Uterus (tissue), 3 donors: ENCODE measurements at regions not wholly inside any gene's neighbourhood (a gene's known extent, or its start where the extent isn't known, plus 50 kb on each side); places are given as distances from the start of the nearest gene placed in this dataset.

Experiments used
- DNase-seq, 2 donors: peaks; one replicate each; pipeline ENCODE4 v3.0.0-alpha.2; 2019 to 2020
- H3K27ac ChIP-seq, 2 donors: fragments of 200-600 bp; sonication (generic); 1 replicate in 1 of 2; 2 replicates in 1 of 2; pipeline ENCODE4 v1.5.1; 2016 to 2018
- H3K27me3 ChIP-seq, 2 donors: fragments of 200-600 bp; sonication (generic); one replicate each; pipeline ENCODE4 v1.5.1; 2018 to 2019; ENCODE audit warnings: control low read depth in 1 of 2
- H3K36me3 ChIP-seq, 2 donors: fragments of 200-600 bp; sonication (generic); one replicate each; pipeline ENCODE4 v1.5.1; 2019; ENCODE audit warnings: control low read depth in 1 of 2
- H3K4me1 ChIP-seq, 2 donors: fragments of 200-600 bp; sonication (generic); one replicate each; pipeline ENCODE4 v1.5.1; 2018 to 2019; ENCODE audit warnings: control low read depth in 1 of 2
- H3K4me3 ChIP-seq, 2 donors: fragments of 200-600 bp; sonication (generic); 1 replicate in 1 of 2; 2 replicates in 1 of 2; pipeline ENCODE4 v1.5.1; 2018 to 2019; ENCODE audit warnings: mild to moderate bottlenecking in 1 of 2
- H3K9me3 ChIP-seq, 2 donors: fragments of 200-600 bp; sonication (generic); one replicate each; pipeline ENCODE4 v1.5.1; 2019; ENCODE audit warnings: control low read depth in 1 of 2
- POLR2A ChIP-seq, 2 donors: fragments of 450-650 bp; IDR thresholded peaks; one replicate each; pipeline ENCODE4 v1.6.1; 2016; ENCODE audit warnings: antibody characterized with exemption in 2 of 2, mild to moderate bottlenecking in 1 of 2, moderate library complexity in 1 of 2
- intact Hi-C: fragments of 100-400 bp; cut with DNase I; formaldehyde crosslinking; loops from one replicate; pipeline ENCODE4 v1.15.1; 2023; ENCODE audit warnings: low total_unique reads
- TF ChIP-seq, protein P1 (sequence below), 4 experiments: fragments of 200-600 bp in 2 of 4; fragments of 450-650 bp in 2 of 4; sonication (generic) in 2 of 4; IDR thresholded peaks; one replicate each; pipeline ENCODE4 v1.5.1; 2016 to 2019; ENCODE audit warnings: antibody characterized with exemption in 4 of 4, mild to moderate bottlenecking in 2 of 4, moderate library complexity in 1 of 4
- donor health status: DM: yes; HTN: yes; CAD: no.

DNA sequence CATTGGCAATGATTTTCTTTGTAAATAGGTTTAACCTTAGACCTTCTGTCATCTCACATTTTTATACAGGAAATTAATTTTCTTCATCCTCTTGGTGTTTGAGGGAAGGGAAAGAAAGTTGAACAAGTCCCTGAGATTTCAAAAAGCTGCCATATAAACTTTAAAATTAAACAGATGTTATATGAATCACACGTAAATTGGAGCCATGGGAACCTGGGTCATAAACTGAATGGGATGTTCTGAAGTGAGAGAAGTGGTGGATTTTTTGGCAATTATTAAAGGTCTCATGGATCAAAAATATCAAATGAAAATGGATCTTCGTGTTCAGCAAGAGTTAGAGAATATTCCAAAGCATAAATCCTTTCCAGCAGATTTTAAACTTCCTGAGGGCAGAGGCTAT lies 242.2 kb downstream of the DMRT2 start:
- no peak overlapping the region for H3K4me3 ChIP-seq
- no peaks in the 10 kb centered on the region for H3K4me1 ChIP-seq
- TF ChIP-seq, protein P1, sequence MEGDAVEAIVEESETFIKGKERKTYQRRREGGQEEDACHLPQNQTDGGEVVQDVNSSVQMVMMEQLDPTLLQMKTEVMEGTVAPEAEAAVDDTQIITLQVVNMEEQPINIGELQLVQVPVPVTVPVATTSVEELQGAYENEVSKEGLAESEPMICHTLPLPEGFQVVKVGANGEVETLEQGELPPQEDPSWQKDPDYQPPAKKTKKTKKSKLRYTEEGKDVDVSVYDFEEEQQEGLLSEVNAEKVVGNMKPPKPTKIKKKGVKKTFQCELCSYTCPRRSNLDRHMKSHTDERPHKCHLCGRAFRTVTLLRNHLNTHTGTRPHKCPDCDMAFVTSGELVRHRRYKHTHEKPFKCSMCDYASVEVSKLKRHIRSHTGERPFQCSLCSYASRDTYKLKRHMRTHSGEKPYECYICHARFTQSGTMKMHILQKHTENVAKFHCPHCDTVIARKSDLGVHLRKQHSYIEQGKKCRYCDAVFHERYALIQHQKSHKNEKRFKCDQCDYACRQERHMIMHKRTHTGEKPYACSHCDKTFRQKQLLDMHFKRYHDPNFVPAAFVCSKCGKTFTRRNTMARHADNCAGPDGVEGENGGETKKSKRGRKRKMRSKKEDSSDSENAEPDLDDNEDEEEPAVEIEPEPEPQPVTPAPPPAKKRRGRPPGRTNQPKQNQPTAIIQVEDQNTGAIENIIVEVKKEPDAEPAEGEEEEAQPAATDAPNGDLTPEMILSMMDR (IDR thresholded peaks at IDR 0.05) = no peak
- TF ChIP-seq POLR2A (IDR thresholded peaks at IDR 0.05) = no peak
- H3K9me3 ChIP-seq = no peaks in the 10 kb centered on the region
- no peak overlapping the region for H3K27ac ChIP-seq
- DNase-seq = no peak
- intact Hi-C loops = loop anchor here (10.0 kb wide), 1 partner anchor 48 kb away; no protein-coding TSS in a partner anchor
- H3K27me3 ChIP-seq = no peaks in the 10 kb centered on the region
- H3K36me3 ChIP-seq = no peaks in the 10 kb centered on the region

DNA sequence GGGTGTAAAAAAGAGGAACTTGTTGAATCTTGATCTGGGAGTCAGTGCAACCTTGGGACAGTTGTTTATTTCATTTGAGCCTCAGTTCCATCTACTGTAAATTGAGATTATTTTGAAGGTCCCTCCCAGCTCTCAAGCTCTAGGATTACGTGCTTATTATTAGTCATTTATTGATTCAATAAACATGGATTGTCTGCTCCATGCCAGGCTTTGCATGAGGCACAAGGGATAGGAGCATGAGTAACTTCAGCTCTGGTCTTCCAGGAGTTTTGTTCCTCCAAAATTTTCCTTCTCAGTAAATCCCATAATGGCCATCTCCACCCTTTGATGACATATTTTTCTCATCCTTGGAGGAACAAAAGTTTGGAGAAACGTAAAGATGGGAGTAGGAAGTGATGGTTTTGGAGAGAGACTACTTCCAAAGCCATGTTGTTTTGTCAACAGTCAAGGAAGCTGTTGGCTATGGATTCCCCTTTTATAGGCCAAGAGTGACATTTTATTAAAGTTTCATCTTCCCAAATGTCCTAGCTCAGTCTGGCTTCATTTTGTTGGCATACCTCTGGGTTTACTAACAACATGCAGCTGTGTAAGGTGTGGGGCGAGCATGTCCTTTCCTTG lies 244.6 kb downstream of the DMRT2 start:
- intact Hi-C loops = loop anchor here (10.0 kb wide), 1 partner anchor 50 kb away; no protein-coding TSS in a partner anchor

DNA sequence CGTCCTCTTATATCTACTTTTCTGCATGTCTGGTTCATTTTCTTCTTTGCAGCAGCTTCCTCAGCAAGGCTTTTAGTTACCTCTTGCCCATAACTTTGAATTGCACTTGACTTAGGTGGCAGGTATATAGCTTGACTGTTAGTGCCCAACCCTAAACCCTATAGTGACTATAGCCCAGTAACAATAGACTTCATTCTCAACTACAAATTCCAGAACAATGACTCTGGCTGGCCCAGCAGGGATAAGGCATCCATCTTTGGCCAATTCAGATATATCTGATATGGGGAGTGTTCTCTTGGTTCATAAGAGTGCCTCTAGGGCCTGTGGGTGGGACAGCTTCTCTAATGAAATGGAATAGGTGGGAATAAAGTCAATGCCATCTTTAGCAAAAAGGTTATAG lies 246.2 kb downstream of the DMRT2 start:
- intact Hi-C loops = loop anchor here (10.0 kb wide), 1 partner anchor 52 kb away; no protein-coding TSS in a partner anchor
- Histone ChIP-seq H3K4me1 (no peaks in the 10 kb centered on the region), H3K36me3 (no peaks in the 10 kb centered on the region), H3K27me3 (no peaks in the 10 kb centered on the region), H3K9me3 (no peaks in the 10 kb centered on the region), H3K27ac (no peak overlapping the region), H3K4me3 (no peak overlapping the region)
- no peak for DNase-seq
- TF ChIP-seq, protein P1 (IDR thresholded peaks at IDR 0.05) = no peak
- no peak for TF ChIP-seq POLR2A (IDR thresholded peaks at IDR 0.05)

More for the DNA sequence above, 244.6 kb downstream of the DMRT2 start:
- Histone ChIP-seq H3K36me3 (no peaks in the 10 kb centered on the region), H3K4me1 (no peaks in the 10 kb centered on the region), H3K27ac (no peak overlapping the region), H3K9me3 (no peaks in the 10 kb centered on the region), H3K4me3 (no peak overlapping the region), H3K27me3 (no peaks in the 10 kb centered on the region)
- no peak for TF ChIP-seq POLR2A (IDR thresholded peaks at IDR 0.05)
- TF ChIP-seq, protein P1 (IDR thresholded peaks at IDR 0.05) = no peak
- DNase-seq = no peak

DNA sequence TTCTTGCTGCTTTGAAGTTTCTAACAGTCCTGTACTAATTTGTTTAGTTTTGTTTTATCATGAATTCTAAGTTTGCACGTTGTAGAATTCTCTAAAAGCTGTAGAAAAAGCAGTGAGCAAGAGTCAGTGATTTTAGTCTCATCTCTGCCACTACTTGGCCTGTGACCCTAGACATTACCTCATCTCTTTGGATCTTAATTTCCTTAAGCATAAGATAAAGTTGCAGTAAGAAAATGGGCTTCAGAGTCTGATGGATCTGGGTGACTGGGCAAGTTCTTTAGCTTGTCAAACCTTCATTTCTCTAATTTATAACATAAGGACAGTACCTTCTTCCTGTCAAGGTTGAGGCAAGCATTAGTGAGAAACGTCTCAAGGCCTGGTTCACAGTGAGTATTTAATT lies 247.9 kb downstream of the DMRT2 start:
- Histone ChIP-seq H3K9me3 (no peaks in the 10 kb centered on the region), H3K4me1 (no peaks in the 10 kb centered on the region), H3K27ac (no peak overlapping the region), H3K4me3 (no peak overlapping the region), H3K27me3 (no peaks in the 10 kb centered on the region), H3K36me3 (no peaks in the 10 kb centered on the region)
- DNase-seq = no peak
- intact Hi-C loops = loop anchor here (10.0 kb wide), 1 partner anchor 53 kb away; no protein-coding TSS in a partner anchor
- TF ChIP-seq, protein P1 (IDR thresholded peaks at IDR 0.05) = no peak

- Histone ChIP-seq H3K27me3 (no peaks in the 10 kb centered on the region), H3K9me3 (no peaks in the 10 kb centered on the region), H3K27ac (no peak overlapping the region), H3K36me3 (no peaks in the 10 kb centered on the region), H3K4me3 (no peak overlapping the region), H3K4me1 (no peaks in the 10 kb centered on the region)
- intact Hi-C loops = no loop called here
- TF ChIP-seq, protein P1 (IDR thresholded peaks at IDR 0.05) = no peak
- no peak for TF ChIP-seq POLR2A (IDR thresholded peaks at IDR 0.05)
- DNase-seq = no peak
Observed at GRCh38 chr9:1300941-1301340, 250.8 kb downstream of the DMRT2 start.
